ENCODE measurements at regions not wholly inside any gene's neighbourhood (a gene's known extent, or its start where the extent isn't known, plus 50 kb on each side); places are given as distances from the start of the nearest gene placed in this dataset.

DNA sequence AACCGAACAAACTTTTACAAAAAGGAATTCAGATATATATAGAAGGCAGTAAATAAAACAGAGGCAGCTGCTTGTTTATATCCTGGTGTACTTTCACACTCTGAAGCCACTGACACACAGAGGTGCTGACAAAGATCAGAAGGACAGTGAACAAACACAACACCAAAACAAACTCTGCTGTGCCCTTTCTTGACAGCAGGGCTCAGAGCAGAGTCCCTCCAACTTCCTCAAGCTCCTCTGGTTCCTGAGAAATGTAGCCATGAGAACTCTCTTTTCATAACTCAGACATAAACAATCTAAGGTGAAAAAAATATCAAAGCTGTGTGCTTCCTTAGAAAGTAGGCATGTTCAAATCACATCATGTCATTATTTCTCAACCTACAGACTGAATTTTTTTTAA, 1052.8 kb upstream of the SPRY2 start:
- intact Hi-C loops (cut with micrococcal nuclease) (no loop called here), dilution Hi-C loops (cut with MboI; ENCODE audit: extremely low pct_ligation_motif_present, low sequenced_read_pairs) (no loop called here)
- ChIA-PET CTCF (interaction anchor here (1.4 kb wide), 1 partner anchor 11 kb away, joined by 5 read pairs; no protein-coding TSS in a partner anchor), POLR2A (no interaction called here)
- BruUV-seq (replicated peaks) = no TSS peak
- TF ChIP-seq JUN (IDR thresholded peaks at IDR 0.05; ENCODE audit: borderline replicate concordance, insufficient read depth, insufficient read length, low read depth) = no peak
- no peak for TF ChIP-seq POLR2AphosphoS5 (IDR thresholded peaks at IDR 0.05; ENCODE audit: insufficient read depth, low read depth, low read length)
- TF ChIP-seq, protein P1, sequence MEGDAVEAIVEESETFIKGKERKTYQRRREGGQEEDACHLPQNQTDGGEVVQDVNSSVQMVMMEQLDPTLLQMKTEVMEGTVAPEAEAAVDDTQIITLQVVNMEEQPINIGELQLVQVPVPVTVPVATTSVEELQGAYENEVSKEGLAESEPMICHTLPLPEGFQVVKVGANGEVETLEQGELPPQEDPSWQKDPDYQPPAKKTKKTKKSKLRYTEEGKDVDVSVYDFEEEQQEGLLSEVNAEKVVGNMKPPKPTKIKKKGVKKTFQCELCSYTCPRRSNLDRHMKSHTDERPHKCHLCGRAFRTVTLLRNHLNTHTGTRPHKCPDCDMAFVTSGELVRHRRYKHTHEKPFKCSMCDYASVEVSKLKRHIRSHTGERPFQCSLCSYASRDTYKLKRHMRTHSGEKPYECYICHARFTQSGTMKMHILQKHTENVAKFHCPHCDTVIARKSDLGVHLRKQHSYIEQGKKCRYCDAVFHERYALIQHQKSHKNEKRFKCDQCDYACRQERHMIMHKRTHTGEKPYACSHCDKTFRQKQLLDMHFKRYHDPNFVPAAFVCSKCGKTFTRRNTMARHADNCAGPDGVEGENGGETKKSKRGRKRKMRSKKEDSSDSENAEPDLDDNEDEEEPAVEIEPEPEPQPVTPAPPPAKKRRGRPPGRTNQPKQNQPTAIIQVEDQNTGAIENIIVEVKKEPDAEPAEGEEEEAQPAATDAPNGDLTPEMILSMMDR (IDR thresholded peaks at IDR 0.05; ENCODE audit: extremely low read depth in 1 of 2, insufficient read depth in 1 of 2, low read depth in 1 of 2, low read length in 2 of 2) = no peak
- TF ChIP-seq GATA2 (IDR thresholded peaks at IDR 0.05; ENCODE audit: insufficient read depth, insufficient read length, low read depth, low read length) = no peak
- TF ChIP-seq MYC (IDR thresholded peaks at IDR 0.05; ENCODE audit: low read depth, low read length) = no peak
- no peak for TF ChIP-seq MAX (IDR thresholded peaks at IDR 0.05; ENCODE audit: insufficient read depth, insufficient read length)
- no peak for TF ChIP-seq POLR2A (IDR thresholded peaks at IDR 0.05; ENCODE audit: low read depth, low read length)
- TF ChIP-seq EZH2 (IDR thresholded peaks at IDR 0.05; ENCODE audit: borderline replicate concordance, low read depth, low read length, severe bottlenecking) = no peak
- no peak for TF ChIP-seq FOS (IDR thresholded peaks at IDR 0.05; ENCODE audit: borderline replicate concordance, insufficient read depth, low read length)
- Histone ChIP-seq H3K36me3 (ENCODE audit: control insufficient read depth in 2 of 2, extremely low read depth in 1 of 2, insufficient read depth in 2 of 2, low read length in 2 of 2) (no peaks in the 10 kb centered on the region), H3K27me3 (ENCODE audit: control insufficient read depth in 2 of 2, insufficient read depth in 2 of 2, low read length in 2 of 2) (no peaks in the 10 kb centered on the region), H3K4me2 (ENCODE audit: insufficient read depth, low read length) (no peak overlapping the region), H3K9ac (replicated peaks; ENCODE audit: extremely low read depth, insufficient read depth, low read length) (no peak overlapping the region), H3K9me1 (replicated peaks; ENCODE audit: control insufficient read depth, extremely low read depth, insufficient read depth, low read length) (no peaks in the 10 kb centered on the region), H4K20me1 (replicated peaks; ENCODE audit: control insufficient read depth, extremely low read depth, insufficient read depth, low read length) (no peaks in the 10 kb centered on the region), H2AFZ (ENCODE audit: low read depth, low read length) (no peak overlapping the region), H3K4me3 (replicated peaks in 1 of 3; ENCODE audit: insufficient read depth in 1 of 3, low read depth in 1 of 3, low read length in 3 of 3) (no peak overlapping the region), H3K79me2 (ENCODE audit: control insufficient read depth, insufficient read depth, low read length) (no peaks in the 10 kb centered on the region), H3K27ac (ENCODE audit: insufficient read depth, low read depth, low read length) (no peak overlapping the region), H3K4me1 (ENCODE audit: control insufficient read depth, extremely low read depth, insufficient read depth, low read length) (no peaks in the 10 kb centered on the region), H3K9me3 (replicated peaks; ENCODE audit: control insufficient read depth, insufficient read depth, low read length) (no peaks in the 10 kb centered on the region)
- FAIRE-seq (no peak), DNase-seq (ENCODE audit: low read depth, low spot score) (no peak)

Data from endothelial cell of umbilical vein (primary cell).